ENCODE measurements at regions not wholly inside any gene's neighbourhood (a gene's known extent, or its start where the extent isn't known, plus 50 kb on each side); places are given as distances from the start of the nearest gene placed in this dataset.

DNA sequence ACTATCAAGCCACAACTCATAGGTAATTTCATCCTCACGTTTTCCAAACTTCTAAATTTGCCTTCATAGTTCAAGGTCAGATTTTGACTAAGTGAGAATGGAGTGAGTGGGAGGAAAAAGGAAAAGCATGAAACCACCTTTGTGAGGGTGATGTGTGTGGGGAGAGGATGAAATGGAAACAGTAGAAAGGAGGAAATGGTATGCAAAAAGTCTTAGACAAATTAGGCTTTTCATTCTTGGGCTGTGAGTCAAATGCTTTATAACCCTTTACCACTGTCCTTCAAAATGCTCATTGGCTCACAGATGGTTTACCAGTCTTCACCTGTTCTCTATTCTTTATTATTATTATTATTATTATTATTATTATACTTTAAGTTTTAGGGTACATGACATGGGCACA, 127.2 kb downstream of the RAP2A start:
- DNase-seq: no peak
- no peaks in the 10 kb centered on the region for H3K9me3 ChIP-seq (ENCODE audit: control extremely low read depth in 1 of 5, control insufficient read depth in 4 of 5, insufficient read depth in 2 of 5, low read depth in 1 of 5, low read length in 4 of 5)
- no peaks in the 10 kb centered on the region for H3K4me1 ChIP-seq (ENCODE audit: control extremely low read depth in 1 of 4, control insufficient read depth in 4 of 4, insufficient read depth in 4 of 4, low read length in 3 of 4)
- no peaks in the 10 kb centered on the region for H3K36me3 ChIP-seq (ENCODE audit: control insufficient read depth in 4 of 4, insufficient read depth in 4 of 4, low read length in 3 of 4)
- no peak overlapping the region for H3K27ac ChIP-seq (ENCODE audit: insufficient read depth in 1 of 2, low read depth in 1 of 2, low read length in 2 of 2, poor library complexity in 1 of 2, severe bottlenecking in 2 of 2)
- no peak overlapping the region for H3K4me3 ChIP-seq (ENCODE audit: control insufficient read depth in 1 of 7, extremely low read depth in 1 of 7, insufficient read depth in 4 of 7, low read depth in 2 of 7, low read length in 6 of 7)
- no peaks in the 10 kb centered on the region for H3K27me3 ChIP-seq (replicated peaks in 2 of 5; ENCODE audit: control insufficient read depth in 4 of 5, insufficient read depth in 5 of 5, low read length in 4 of 5)
- WGBS (ENCODE audit: insufficient coverage): no CpG with 5 or more reads among the region's 1 CpG
- ChIA-PET POLR2A (no interaction called here), CTCF (no interaction called here)

DNA sequence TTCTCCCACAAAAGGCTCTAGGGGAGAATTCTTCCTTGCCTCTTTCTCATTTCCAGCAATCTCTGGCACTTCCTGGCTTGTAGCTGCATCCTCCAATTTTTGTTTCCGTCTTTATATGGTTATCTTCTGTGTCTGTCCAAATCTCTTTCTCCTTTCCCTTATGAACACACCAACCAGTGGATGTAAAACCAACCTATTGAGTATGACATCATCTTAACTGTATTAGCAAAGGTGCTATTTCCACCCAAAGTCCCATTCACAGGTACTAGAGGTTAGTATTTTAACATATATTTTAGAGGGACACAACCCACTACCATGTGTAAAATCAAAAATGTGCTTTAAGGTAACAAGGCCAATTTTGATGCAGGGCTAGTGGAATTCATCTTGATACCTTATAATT, 129.0 kb downstream of the RAP2A start:
- Histone ChIP-seq H3K36me3 (ENCODE audit: control insufficient read depth in 4 of 4, insufficient read depth in 4 of 4, low read length in 3 of 4) (no peaks in the 10 kb centered on the region), H3K4me3 (ENCODE audit: control insufficient read depth in 1 of 7, extremely low read depth in 1 of 7, insufficient read depth in 4 of 7, low read depth in 2 of 7, low read length in 6 of 7) (no peak overlapping the region), H3K27ac (ENCODE audit: insufficient read depth in 1 of 2, low read depth in 1 of 2, low read length in 2 of 2, poor library complexity in 1 of 2, severe bottlenecking in 2 of 2) (no peak overlapping the region), H3K27me3 (replicated peaks in 2 of 5; ENCODE audit: control insufficient read depth in 4 of 5, insufficient read depth in 5 of 5, low read length in 4 of 5) (no peaks in the 10 kb centered on the region), H3K9me3 (ENCODE audit: control extremely low read depth in 1 of 5, control insufficient read depth in 4 of 5, insufficient read depth in 2 of 5, low read depth in 1 of 5, low read length in 4 of 5) (no peaks in the 10 kb centered on the region), H3K4me1 (ENCODE audit: control extremely low read depth in 1 of 4, control insufficient read depth in 4 of 4, insufficient read depth in 4 of 4, low read length in 3 of 4) (no peaks in the 10 kb centered on the region)
- no peak for DNase-seq
- POLR2A ChIA-PET: no interaction called here
- CTCF ChIA-PET: no interaction called here
- 100% methylated on average over 1 of the region's 1 CpG for WGBS (ENCODE audit: insufficient coverage)

GRCh38 chr13:97564956-97565355, 131.0 kb downstream of the RAP2A start:
- POLR2A ChIA-PET: interaction anchor here (0.7 kb wide), 1 partner anchor 11 kb away, joined by 3 read pairs; no protein-coding TSS in a partner anchor
- peaks cover 0 to 3% (median 0%) of the 10 kb centered on the region in 5 experiments for H3K27me3 ChIP-seq (replicated peaks in 2 of 5; ENCODE audit: control insufficient read depth in 4 of 5, insufficient read depth in 5 of 5, low read length in 4 of 5)
- H3K27ac ChIP-seq (ENCODE audit: insufficient read depth in 1 of 2, low read depth in 1 of 2, low read length in 2 of 2, poor library complexity in 1 of 2, severe bottlenecking in 2 of 2): no peak overlapping the region
- H3K4me1 ChIP-seq (ENCODE audit: control extremely low read depth in 1 of 4, control insufficient read depth in 4 of 4, insufficient read depth in 4 of 4, low read length in 3 of 4): no peaks in the 10 kb centered on the region
- CTCF ChIA-PET: no interaction called here
- H3K9me3 ChIP-seq (ENCODE audit: control extremely low read depth in 1 of 5, control insufficient read depth in 4 of 5, insufficient read depth in 2 of 5, low read depth in 1 of 5, low read length in 4 of 5): no peaks in the 10 kb centered on the region
- DNase-seq: no peak
- no peak overlapping the region for H3K4me3 ChIP-seq (ENCODE audit: control insufficient read depth in 1 of 7, extremely low read depth in 1 of 7, insufficient read depth in 4 of 7, low read depth in 2 of 7, low read length in 6 of 7)
- no peaks in the 10 kb centered on the region for H3K36me3 ChIP-seq (ENCODE audit: control insufficient read depth in 4 of 4, insufficient read depth in 4 of 4, low read length in 3 of 4)
- WGBS (ENCODE audit: insufficient coverage): 85% methylated on average over 3 of the region's 5 CpGs

DNA sequence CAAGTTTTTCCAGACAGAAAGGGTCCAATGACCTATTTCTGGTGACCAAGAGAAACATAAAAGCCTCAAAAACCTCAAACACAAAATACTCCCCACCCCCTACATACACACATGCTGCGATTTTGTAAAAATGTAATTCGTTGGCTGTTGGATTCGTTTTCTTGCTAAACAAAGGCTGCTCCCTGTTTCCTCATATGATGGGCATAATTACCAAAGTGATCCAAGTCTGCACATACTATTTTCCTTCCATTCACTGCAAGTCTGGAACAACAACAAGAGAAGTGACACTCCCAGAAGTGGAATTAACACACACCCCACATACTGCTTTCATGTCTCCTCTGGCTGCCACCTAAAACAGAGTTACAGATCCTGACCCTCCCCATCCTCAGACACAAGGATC, 131.9 kb downstream of the RAP2A start:
- WGBS (ENCODE audit: insufficient coverage): 97% methylated on average over 3 of the region's 3 CpGs
- H3K9me3 ChIP-seq (ENCODE audit: control extremely low read depth in 1 of 5, control insufficient read depth in 4 of 5, insufficient read depth in 2 of 5, low read depth in 1 of 5, low read length in 4 of 5): no peaks in the 10 kb centered on the region
- H3K4me1 ChIP-seq (ENCODE audit: control extremely low read depth in 1 of 4, control insufficient read depth in 4 of 4, insufficient read depth in 4 of 4, low read length in 3 of 4): no peaks in the 10 kb centered on the region
- H3K27ac ChIP-seq (ENCODE audit: insufficient read depth in 1 of 2, low read depth in 1 of 2, low read length in 2 of 2, poor library complexity in 1 of 2, severe bottlenecking in 2 of 2): no peak overlapping the region
- H3K27me3 ChIP-seq (replicated peaks in 2 of 5; ENCODE audit: control insufficient read depth in 4 of 5, insufficient read depth in 5 of 5, low read length in 4 of 5): peaks cover 0 to 3% (median 0%) of the 10 kb centered on the region in 5 experiments
- ChIA-PET CTCF (no interaction called here), POLR2A (no interaction called here)
- DNase-seq: no peak
- H3K4me3 ChIP-seq (ENCODE audit: control insufficient read depth in 1 of 7, extremely low read depth in 1 of 7, insufficient read depth in 4 of 7, low read depth in 2 of 7, low read length in 6 of 7): no peak overlapping the region
- no peaks in the 10 kb centered on the region for H3K36me3 ChIP-seq (ENCODE audit: control insufficient read depth in 4 of 4, insufficient read depth in 4 of 4, low read length in 3 of 4)

DNA sequence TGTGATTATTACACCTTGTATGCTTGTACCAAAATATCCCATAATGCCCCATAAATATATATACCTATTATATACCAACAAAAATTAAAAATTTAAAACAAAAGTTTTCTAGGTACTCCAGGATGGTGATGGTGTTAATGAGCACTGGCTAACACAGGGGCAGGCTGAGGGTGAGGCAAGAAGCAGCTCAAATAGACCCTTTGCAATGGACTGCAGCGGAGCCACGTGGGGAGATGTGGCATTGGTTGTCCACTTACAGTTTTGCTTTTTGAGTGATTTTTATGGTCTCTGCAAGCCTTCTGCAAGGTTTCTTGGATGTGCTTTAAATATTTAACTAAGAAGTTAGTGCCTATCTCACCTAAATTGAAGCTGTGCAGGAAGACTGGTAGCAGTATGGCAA, 132.9 kb downstream of the RAP2A start:
- ChIA-PET CTCF (no interaction called here), POLR2A (no interaction called here)
- no peaks in the 10 kb centered on the region for H3K9me3 ChIP-seq (ENCODE audit: control extremely low read depth in 1 of 5, control insufficient read depth in 4 of 5, insufficient read depth in 2 of 5, low read depth in 1 of 5, low read length in 4 of 5)
- H3K27me3 ChIP-seq (replicated peaks in 2 of 5; ENCODE audit: control insufficient read depth in 4 of 5, insufficient read depth in 5 of 5, low read length in 4 of 5): peaks cover 0 to 3% (median 0%) of the 10 kb centered on the region in 5 experiments
- DNase-seq: no peak
- H3K4me1 ChIP-seq (ENCODE audit: control extremely low read depth in 1 of 4, control insufficient read depth in 4 of 4, insufficient read depth in 4 of 4, low read length in 3 of 4): no peaks in the 10 kb centered on the region
- no peaks in the 10 kb centered on the region for H3K36me3 ChIP-seq (ENCODE audit: control insufficient read depth in 4 of 4, insufficient read depth in 4 of 4, low read length in 3 of 4)
- H3K27ac ChIP-seq (ENCODE audit: insufficient read depth in 1 of 2, low read depth in 1 of 2, low read length in 2 of 2, poor library complexity in 1 of 2, severe bottlenecking in 2 of 2): no peak overlapping the region
- no peak overlapping the region for H3K4me3 ChIP-seq (ENCODE audit: control insufficient read depth in 1 of 7, extremely low read depth in 1 of 7, insufficient read depth in 4 of 7, low read depth in 2 of 7, low read length in 6 of 7)
- 94% methylated on average over 2 of the region's 2 CpGs for WGBS (ENCODE audit: insufficient coverage)

- POLR2A ChIA-PET: no interaction called here
- H3K27ac ChIP-seq (ENCODE audit: insufficient read depth in 1 of 2, low read depth in 1 of 2, low read length in 2 of 2, poor library complexity in 1 of 2, severe bottlenecking in 2 of 2): no peak overlapping the region
- H3K4me3 ChIP-seq (ENCODE audit: control insufficient read depth in 1 of 7, extremely low read depth in 1 of 7, insufficient read depth in 4 of 7, low read depth in 2 of 7, low read length in 6 of 7): no peak overlapping the region
- H3K4me1 ChIP-seq (ENCODE audit: control extremely low read depth in 1 of 4, control insufficient read depth in 4 of 4, insufficient read depth in 4 of 4, low read length in 3 of 4): no peaks in the 10 kb centered on the region
- H3K36me3 ChIP-seq (ENCODE audit: control insufficient read depth in 4 of 4, insufficient read depth in 4 of 4, low read length in 3 of 4): no peaks in the 10 kb centered on the region
- DNase-seq: no peak
- 80% methylated on average over 1 of the region's 3 CpGs for WGBS (ENCODE audit: insufficient coverage)
- H3K27me3 ChIP-seq (replicated peaks in 2 of 5; ENCODE audit: control insufficient read depth in 4 of 5, insufficient read depth in 5 of 5, low read length in 4 of 5): peaks cover 0 to 3% (median 0%) of the 10 kb centered on the region in 5 experiments
- CTCF ChIA-PET: interaction anchor here (0.6 to 0.8 kb wide), 2 partner anchors 14 to 1442 kb away, joined by 3 read pairs; no protein-coding TSS in a partner anchor
- no peaks in the 10 kb centered on the region for H3K9me3 ChIP-seq (ENCODE audit: control extremely low read depth in 1 of 5, control insufficient read depth in 4 of 5, insufficient read depth in 2 of 5, low read depth in 1 of 5, low read length in 4 of 5)
Observed at GRCh38 chr13:97567510-97568243, 133.7 kb downstream of the RAP2A start.

GRCh38 chr13:97568850-97569249, 134.9 kb downstream of the RAP2A start:
- WGBS (ENCODE audit: insufficient coverage): 88% methylated on average over 1 of the region's 1 CpG
- Histone ChIP-seq H3K4me1 (ENCODE audit: control extremely low read depth in 1 of 4, control insufficient read depth in 4 of 4, insufficient read depth in 4 of 4, low read length in 3 of 4) (no peaks in the 10 kb centered on the region), H3K27ac (ENCODE audit: insufficient read depth in 1 of 2, low read depth in 1 of 2, low read length in 2 of 2, poor library complexity in 1 of 2, severe bottlenecking in 2 of 2) (no peak overlapping the region), H3K36me3 (ENCODE audit: control insufficient read depth in 4 of 4, insufficient read depth in 4 of 4, low read length in 3 of 4) (no peaks in the 10 kb centered on the region), H3K27me3 (replicated peaks in 2 of 5; ENCODE audit: control insufficient read depth in 4 of 5, insufficient read depth in 5 of 5, low read length in 4 of 5) (peaks cover 0 to 3% (median 0%) of the 10 kb centered on the region in 5 experiments), H3K4me3 (ENCODE audit: control insufficient read depth in 1 of 7, extremely low read depth in 1 of 7, insufficient read depth in 4 of 7, low read depth in 2 of 7, low read length in 6 of 7) (no peak overlapping the region), H3K9me3 (ENCODE audit: control extremely low read depth in 1 of 5, control insufficient read depth in 4 of 5, insufficient read depth in 2 of 5, low read depth in 1 of 5, low read length in 4 of 5) (no peaks in the 10 kb centered on the region)
- no peak for DNase-seq
- ChIA-PET POLR2A (no interaction called here), CTCF (interaction anchor here (0.6 kb wide), 1 partner anchor 607 kb away, joined by 3 read pairs; no protein-coding TSS in a partner anchor)

All from common myeloid progenitor, CD34-positive (primary cell).